HG03175 (cell line): ENCODE measurements at regions not wholly inside any gene's neighbourhood (a gene's known extent, or its start where the extent isn't known, plus 50 kb on each side); places are given as distances from the start of the nearest gene placed in this dataset.

ENCODE experiments used
- ATAC-seq: cut with Tn5 transposase; IDR thresholded peaks from one replicate; pipeline ENCODE4 v1.9.1; 2021; ENCODE audit warnings: mild to moderate bottlenecking, moderate library complexity; ENCODE audit not compliant: unreplicated experiment

- ATAC-seq: no peak
Measured at GRCh38 chr17:77748436-77748835, 210.1 kb upstream of the TNRC6C start.

GRCh38 chr17:77749321-77749751 lies 209.2 kb upstream of the TNRC6C start:
- no peak for ATAC-seq

DNA sequence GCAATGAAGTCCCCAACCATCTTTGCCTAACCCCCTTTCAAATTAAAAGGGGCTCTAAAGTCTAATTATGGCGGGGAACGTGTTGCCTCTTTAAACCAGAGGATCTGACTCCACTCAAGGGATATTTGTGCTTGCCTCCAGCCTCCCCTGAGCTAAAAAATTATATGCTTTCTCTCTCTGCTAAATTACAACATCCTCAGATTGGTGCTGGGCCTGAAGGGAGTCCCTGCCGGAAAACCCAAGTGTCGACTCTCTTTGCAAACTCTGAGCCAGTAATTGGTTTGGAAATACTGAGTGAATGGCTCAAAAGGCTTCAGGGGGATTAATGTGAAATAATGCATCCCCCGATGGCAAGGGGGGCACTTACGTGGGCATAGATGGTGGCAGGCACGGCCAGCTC lies 208.5 kb upstream of the TNRC6C start:
- no peak for ATAC-seq

DNA sequence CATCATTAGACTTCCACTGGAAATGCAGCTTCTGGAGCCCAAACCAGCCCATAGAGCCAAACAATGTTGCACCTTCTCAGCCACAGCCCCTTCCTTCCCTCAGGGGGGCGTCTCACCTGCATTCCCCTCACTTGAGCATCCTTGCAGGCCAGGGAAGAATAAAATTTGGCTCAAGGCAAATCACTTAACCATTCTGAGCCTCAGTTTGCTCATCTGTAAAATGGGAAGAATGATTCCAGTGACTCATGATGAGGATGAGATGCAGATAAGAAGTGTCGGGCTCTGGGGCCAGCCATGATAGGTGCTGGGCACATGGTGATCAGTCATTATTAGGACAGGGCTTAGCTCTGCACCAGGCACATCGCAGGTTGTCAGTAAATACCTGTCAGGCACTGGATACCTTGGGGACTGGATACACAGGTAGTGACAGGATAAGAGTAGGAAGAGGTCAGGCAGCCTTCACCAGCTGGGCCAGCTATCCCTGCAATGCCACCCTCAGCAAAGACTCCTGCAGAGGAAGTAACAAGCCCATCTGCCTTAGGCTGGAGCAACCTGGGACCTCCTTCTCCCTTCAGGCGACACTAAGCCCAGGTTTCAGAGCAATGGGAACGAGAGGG lies 208.0 kb upstream of the TNRC6C start:
- ATAC-seq: no peak

GRCh38 chr17:77753246-77753645 lies 205.3 kb upstream of the TNRC6C start:
- no peak for ATAC-seq

DNA sequence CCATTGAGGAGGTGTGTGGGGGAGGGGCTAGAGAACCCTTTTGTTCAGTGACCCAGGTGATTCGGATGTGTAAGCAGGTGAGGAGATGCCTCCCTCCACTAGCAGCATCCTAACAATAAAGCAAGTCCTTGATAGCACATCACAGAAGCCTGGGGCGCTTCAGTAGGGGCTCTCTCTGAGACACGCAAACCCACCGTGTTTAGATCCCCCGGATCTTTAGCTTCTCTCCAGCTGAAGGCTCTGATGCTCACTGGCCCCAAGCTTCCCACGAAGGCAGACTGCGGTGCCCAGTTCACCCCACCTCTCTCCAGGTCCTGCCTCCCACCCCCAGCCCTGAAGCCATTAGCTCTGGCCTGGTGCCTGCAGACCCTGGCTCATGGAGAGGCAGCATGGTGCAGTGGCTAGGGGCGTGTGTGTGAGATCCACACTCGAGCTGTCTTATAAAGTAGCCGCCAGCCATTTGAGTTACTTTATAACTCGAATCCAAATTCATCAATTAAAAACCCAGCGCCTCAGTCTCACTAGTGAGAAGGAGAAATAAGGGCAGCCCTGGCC lies 204.7 kb upstream of the TNRC6C start:
- no peak for ATAC-seq

DNA sequence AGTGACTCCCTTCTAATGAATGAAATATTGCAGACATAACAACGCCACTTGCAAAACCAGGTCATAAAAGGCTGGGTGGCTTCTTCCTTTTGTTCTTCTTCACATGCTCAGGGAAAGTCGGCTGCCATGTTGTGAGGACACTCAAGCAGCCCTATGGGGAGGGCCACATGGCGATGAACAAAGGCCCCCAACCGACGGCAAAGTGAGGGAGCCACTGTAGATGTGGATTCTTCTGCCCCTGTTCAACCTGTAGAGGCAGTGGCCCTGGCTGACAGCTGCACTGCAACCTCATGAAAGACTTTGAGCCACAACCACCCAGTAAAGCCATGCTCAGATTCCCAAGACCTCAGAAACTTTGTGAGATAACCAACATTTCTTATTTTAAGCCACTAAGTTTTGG lies 203.5 kb upstream of the TNRC6C start:
- ATAC-seq: no peak

DNA sequence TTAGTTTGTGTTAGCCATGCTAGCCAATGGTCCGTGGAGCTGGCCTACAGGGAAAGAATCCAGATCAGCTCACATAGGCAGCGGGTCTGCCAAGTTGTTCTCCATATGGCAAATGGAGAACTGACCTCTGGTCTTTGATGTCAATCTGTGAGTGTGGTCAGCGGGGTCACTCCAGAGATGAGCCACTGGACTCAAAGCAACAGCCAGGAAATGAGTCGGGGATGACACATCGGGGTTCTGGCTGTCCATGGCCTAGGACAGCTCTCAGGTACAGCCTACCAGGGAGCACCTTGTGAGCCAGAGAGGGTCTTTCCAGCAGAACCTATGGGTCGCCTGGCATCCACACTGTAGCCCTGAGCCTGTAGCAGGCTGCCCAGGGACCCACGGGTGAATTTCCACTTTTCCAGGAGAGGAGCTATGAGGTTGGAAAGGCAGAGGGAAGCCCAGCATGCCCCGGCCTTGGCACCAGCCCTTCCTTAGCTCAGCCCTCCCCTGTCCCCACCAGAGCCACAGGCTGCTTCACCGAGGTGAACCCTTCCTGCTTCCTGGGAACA lies 203.0 kb upstream of the TNRC6C start:
- no peak for ATAC-seq

DNA sequence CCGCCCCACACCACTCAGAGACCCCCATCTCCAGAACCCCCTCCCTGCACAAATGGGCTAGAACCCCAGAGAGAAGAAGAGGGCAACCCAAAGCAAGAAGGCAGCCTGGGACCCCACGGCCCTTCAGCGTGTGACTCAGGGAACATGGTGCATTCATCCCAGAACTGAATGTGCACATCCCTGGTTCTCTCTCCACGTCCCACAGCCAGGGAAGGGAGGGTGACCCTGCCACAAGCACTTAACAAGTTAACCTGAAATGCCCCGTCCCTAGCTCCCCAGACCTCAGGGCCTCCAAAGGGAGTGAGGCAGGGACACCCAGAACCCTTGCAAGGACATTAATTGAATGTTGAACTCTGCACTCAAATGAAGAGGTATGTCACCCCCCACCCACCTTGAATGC lies 202.5 kb upstream of the TNRC6C start:
- ATAC-seq: no peak

DNA sequence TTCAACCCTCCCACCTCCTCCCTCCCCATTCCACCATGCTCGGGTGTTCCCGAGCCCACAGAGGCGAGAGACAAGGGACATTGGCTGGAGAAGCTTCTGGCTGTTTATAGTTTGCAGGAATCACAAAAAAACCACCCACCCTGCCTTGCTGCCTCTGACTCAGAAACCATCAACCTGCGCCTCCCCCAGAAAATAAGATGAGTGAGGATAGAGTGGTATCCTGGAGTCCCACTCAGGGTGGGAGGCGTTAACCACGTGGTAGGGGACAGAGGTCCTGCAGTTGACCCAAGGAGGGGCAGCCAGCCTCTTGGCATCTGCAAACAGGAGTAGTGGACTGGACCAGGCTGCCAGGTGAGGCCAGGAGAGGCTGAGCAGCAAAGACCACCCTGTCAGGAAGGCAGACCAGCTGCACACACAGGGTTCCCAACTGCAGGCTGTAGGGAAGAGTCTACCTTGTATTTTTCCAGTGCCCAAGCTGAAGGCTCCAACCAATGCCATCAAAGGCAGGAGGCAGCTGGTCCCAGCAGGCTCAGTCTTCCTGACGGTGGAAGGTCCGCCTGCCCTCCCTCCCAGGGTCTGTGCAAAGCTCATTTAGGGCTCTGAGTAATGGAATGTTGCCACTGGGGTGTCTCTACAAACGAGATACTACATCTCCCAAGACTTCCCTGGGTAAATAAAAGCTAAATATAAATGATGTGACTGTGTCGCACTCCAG lies 201.5 kb upstream of the TNRC6C start:
- no peak for ATAC-seq

DNA sequence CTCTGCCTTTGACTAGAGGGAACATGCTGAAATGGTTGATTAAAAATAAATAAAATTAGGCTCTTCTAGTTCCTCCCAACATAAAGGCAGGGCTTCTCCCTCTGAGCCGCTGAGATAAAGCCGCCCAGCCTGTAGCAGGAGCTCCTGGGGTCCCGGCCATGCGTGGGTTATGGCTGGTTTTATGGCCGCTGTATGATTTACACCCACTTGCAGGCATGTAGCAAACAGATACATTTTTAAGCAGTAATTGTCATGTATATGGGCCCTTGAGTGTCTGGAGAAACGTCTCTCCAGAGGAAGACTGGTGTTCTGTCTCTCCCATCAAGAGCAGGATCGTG lies 201.0 kb upstream of the TNRC6C start:
- ATAC-seq: no peak

- no peak for ATAC-seq
Measured at GRCh38 chr17:77763023-77763422, 195.5 kb upstream of the TNRC6C start.

DNA sequence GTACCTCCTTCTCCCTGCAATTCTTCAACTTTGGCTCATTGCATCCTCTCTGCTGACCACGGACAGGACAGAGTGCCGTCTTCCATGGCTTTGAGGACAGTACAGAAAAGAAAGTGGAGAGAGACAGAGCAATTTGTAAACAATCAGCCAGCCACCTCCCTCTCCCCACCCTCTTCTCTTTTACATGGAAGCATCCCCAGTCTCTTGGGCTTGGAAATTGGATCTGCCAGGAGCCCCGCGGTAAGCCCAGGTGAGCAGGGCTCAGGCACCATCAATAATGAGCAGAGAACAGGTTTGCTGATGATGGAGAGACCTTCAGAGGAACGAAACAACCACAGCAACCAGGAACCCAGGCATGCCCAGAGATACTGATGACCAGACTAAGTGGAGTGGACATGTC lies 194.9 kb upstream of the TNRC6C start:
- ATAC-seq: no peak

DNA sequence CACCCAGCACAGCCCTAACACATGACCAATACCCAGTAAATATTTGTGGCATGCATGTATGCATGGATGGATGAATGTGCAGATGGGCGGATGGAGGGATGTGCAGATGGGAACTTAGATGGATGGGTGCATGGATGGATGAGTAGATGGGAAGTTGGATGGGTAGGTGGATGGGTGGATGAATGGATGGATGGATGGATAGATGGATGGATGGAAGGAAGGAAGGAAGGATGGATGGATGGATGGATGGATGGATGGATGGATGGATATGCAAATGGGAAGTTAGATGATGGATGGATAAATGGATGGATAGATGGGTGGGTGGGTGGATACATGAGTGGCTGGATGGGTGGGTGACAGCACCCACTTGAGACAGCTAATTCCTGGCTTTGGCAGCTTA lies 193.2 kb upstream of the TNRC6C start:
- no peak for ATAC-seq

GRCh38 chr17:77767148-77767547 lies 191.4 kb upstream of the TNRC6C start:
- no peak for ATAC-seq

DNA sequence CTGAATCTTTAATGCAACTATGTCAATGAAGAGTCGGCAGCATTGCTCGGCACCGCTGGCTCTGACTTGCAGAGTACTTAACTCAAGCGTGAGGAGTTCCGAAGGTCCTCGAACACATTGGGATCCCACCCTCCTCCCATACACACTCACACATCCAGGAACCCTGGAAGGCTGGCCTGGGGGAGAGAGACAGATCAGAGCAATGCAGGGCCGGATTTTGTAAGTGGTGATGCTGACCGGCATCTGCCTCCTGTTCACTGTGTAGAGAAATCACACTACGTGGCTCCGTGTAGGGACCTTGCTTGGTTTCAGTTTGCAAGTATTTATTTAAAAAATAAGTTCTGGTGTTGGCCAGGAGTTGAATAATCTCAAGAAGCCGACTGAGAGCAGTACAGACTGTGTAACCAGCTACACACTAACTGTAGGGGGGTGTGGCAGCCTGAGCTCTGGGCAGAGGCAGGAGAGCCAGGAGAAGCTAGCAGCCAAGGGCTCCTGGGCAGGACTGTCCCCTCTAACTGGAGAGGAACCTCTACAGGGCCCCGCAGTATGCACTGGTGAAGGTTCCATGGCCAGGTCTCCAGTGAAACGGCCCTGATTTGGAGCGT lies 190.2 kb upstream of the TNRC6C start:
- no peak for ATAC-seq

DNA sequence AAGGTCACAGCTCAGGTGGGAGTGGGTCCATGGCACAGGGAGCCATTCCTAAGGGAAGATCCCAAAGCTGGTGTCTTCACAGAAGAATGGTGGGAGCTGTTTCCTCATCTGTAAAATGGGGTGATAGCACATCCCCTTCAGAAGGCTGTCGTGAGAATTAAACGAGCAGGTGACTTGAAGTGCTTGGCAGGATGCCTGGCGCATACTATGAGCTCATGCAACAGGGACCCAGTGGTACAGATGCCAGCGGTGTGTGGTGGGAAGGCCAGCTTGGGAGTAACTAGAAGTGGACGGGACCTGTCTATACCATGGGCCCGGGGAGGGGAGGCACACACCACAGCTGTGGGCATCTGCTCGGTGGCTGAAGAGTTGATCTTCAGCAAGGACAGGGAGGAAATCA lies 189.3 kb upstream of the TNRC6C start:
- no peak for ATAC-seq

DNA sequence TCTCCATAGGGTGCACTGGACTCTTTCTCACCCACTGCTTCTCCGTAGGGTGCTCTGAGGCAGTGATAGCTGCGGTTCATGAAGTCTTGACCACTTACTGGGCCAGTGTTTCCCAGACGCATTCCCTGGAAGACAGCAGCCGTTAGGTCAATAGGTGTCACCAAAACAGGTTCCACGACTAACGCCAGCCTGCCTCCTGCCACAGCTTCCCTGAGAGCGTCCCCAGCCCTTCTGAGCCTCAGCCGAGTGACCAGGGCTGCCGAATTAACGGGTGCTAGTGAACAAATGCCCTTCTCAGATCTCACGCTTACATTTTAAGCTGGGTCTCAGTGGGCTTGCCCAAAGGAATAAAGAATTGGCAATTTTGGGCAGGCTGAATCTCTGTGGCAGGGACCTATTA lies 188.7 kb upstream of the TNRC6C start:
- no peak for ATAC-seq

- no peak for ATAC-seq
Measured at GRCh38 chr17:77770331-77771105, 188.0 kb upstream of the TNRC6C start.

DNA sequence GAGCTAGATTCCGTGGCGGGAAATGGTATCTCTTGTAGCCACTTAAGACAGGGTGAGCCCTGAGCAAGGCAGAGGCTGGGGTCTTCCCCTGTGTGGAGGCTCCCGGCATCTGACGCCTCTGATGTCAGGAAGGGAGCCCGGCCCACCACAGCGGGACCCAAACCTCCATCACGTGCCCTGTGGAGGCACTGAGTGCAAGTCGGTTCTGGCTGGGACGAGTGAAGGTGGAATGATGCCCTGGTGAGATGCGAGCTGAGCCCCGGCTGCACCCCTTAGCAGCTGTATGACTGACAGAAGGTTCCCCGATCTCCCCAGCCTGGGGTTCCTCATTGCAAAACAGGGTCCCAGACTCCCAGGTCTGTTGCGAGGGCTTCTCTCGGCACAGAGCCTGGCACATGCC lies 187.4 kb upstream of the TNRC6C start:
- no peak for ATAC-seq

GRCh38 chr17:77771587-77771986 lies 186.9 kb upstream of the TNRC6C start:
- ATAC-seq: no peak
